ENCODE measurements at regions not wholly inside any gene's neighbourhood (a gene's known extent, or its start where the extent isn't known, plus 50 kb on each side); places are given as distances from the start of the nearest gene placed in this dataset.

- Histone ChIP-seq H3K9ac (ENCODE audit: insufficient read depth in 1 of 2, low read depth in 2 of 2, low read length in 2 of 2) (no peak overlapping the region), H3K4me3 (no peak overlapping the region), H3K9me3 (replicated peaks; ENCODE audit: control insufficient read depth, insufficient read depth, low read depth, low read length) (no peaks in the 10 kb centered on the region), H3K4me2 (ENCODE audit: insufficient read depth, low read length) (no peak overlapping the region), H3K9me1 (ENCODE audit: control insufficient read depth, insufficient read depth, low read length) (peaks cover 2% of the 10 kb centered on the region), H3K27me3 (ENCODE audit: control insufficient read depth in 2 of 2, insufficient read depth in 2 of 2, low read length in 2 of 2) (peaks cover 2 to 33% of the 10 kb centered on the region in 2 experiments; a peak in 3 of 5 replicates), H3K27ac (ENCODE audit: extremely low read depth, low read depth, low read length) (no peak overlapping the region), H2AFZ (ENCODE audit: low read depth, low read length) (no peak overlapping the region), H4K20me1 (replicated peaks; ENCODE audit: control insufficient read depth, insufficient read depth, low read length) (peaks cover 10% of the 10 kb centered on the region; the same call in 1 of the 2 replicates), H3K36me3 (ENCODE audit: control insufficient read depth, insufficient read depth, low read length) (no peaks in the 10 kb centered on the region), H3K4me1 (replicated peaks in 1 of 2; ENCODE audit: control insufficient read depth in 2 of 2, insufficient read depth in 2 of 2, low read length in 2 of 2) (no peaks in the 10 kb centered on the region), H3K79me2 (ENCODE audit: control insufficient read depth, insufficient read depth, low read length) (no peaks in the 10 kb centered on the region)
- ChIA-PET POLR2A (no interaction called here), CTCF (ENCODE audit: low intra/inter-chr PET ratio) (no interaction called here)
- TF ChIP-seq HOMEZ (CRISPR knock-in tag; IDR thresholded peaks at IDR 0.05) (no peak), RBM25 (IDR thresholded peaks at IDR 0.05; ENCODE audit: low read depth, low read length, severe bottlenecking) (peak; percentile 89)
- WGBS (ENCODE audit: insufficient coverage, low coverage, missing lambda C conversion rate), result 7% methylated on average over 4 of the region's 4 CpGs
- DNase-seq (ENCODE audit: extremely low read depth in 1 of 4, low spot score in 3 of 4), result no peak
- BruUV-seq (replicated peaks), result no TSS peak
- in situ Hi-C loops (cut with MboI), result loop anchor here (10.0 kb wide), 1 partner anchor 273 kb away; no protein-coding TSS in a partner anchor
- FAIRE-seq, result no peak
- ATAC-seq, result no peak
- intact Hi-C loops (cut with micrococcal nuclease), result loop anchor here (10.0 kb wide), 1 partner anchor 113 kb away; no protein-coding TSS in a partner anchor
Observed at GRCh38 chr17:73707358-73707757, 63.1 kb upstream of the SDK2 start.

GRCh38 chr17:73710095-73710592 lies 65.9 kb upstream of the SDK2 start:
- Histone ChIP-seq H3K27me3 (ENCODE audit: control insufficient read depth in 2 of 2, insufficient read depth in 2 of 2, low read length in 2 of 2) (peaks cover 0 to 26% of the 10 kb centered on the region in 2 experiments; a peak in 2 of 5 replicates), H3K79me2 (ENCODE audit: control insufficient read depth, insufficient read depth, low read length) (no peaks in the 10 kb centered on the region), H3K27ac (ENCODE audit: extremely low read depth, low read depth, low read length) (no peak overlapping the region), H3K9ac (ENCODE audit: insufficient read depth in 1 of 2, low read depth in 2 of 2, low read length in 2 of 2) (no peak overlapping the region), H3K4me3 (no peak overlapping the region), H3K9me1 (ENCODE audit: control insufficient read depth, insufficient read depth, low read length) (peaks cover under 1% of the 10 kb centered on the region), H4K20me1 (replicated peaks; ENCODE audit: control insufficient read depth, insufficient read depth, low read length) (peaks cover 15% of the 10 kb centered on the region; the same call in 1 of the 2 replicates), H3K36me3 (ENCODE audit: control insufficient read depth, insufficient read depth, low read length) (no peaks in the 10 kb centered on the region), H3K4me2 (ENCODE audit: insufficient read depth, low read length) (no peak overlapping the region), H3K9me3 (replicated peaks; ENCODE audit: control insufficient read depth, insufficient read depth, low read depth, low read length) (no peaks in the 10 kb centered on the region), H2AFZ (ENCODE audit: low read depth, low read length) (no peak overlapping the region), H3K4me1 (replicated peaks in 1 of 2; ENCODE audit: control insufficient read depth in 2 of 2, insufficient read depth in 2 of 2, low read length in 2 of 2) (no peaks in the 10 kb centered on the region)
- peak; percentile 70 to 84 (median 76) for DNase-seq (ENCODE audit: extremely low read depth in 1 of 4, low spot score in 3 of 4)
- ATAC-seq, result peak; percentile 87
- FAIRE-seq, result peak; percentile 82
- CTCF ChIA-PET (ENCODE audit: low intra/inter-chr PET ratio), result interaction anchor here (0.7 to 2.6 kb wide), 2 partner anchors 280 to 454 kb away, joined by 4 to 30 read pairs; no protein-coding TSS in a partner anchor
- 0% methylated on average over 14 of the region's 15 CpGs for WGBS (ENCODE audit: insufficient coverage, low coverage, missing lambda C conversion rate)
- in situ Hi-C loops (cut with MboI), result no loop called here
- POLR2A ChIA-PET, result interaction anchor here (0.8 to 1.4 kb wide), 2 partner anchors 19 to 280 kb away, joined by 4 to 6 read pairs; no protein-coding TSS in a partner anchor
- intact Hi-C loops (cut with micrococcal nuclease), result loop anchor here (1.0 kb wide), 1 partner anchor 281 kb away; no protein-coding TSS in a partner anchor
- BruUV-seq (replicated peaks), result no TSS peak
- no peak for TF ChIP-seq WHSC1 (IDR thresholded peaks at IDR 0.05; ENCODE audit: low read length)
- peak; percentile 75 to 88 (median 83) for TF ChIP-seq CTCF (IDR thresholded peaks at IDR 0.05 in 2 of 3, conservative IDR thresholded peaks at IDR 0.05 in 1 of 3; ENCODE audit: insufficient read depth in 2 of 3, low read depth in 1 of 3, low read length in 3 of 3)
- TF ChIP-seq OTX1 (CRISPR knock-in tag; IDR thresholded peaks at IDR 0.05), result no peak
- no peak for TF ChIP-seq SNIP1 (IDR thresholded peaks at IDR 0.05; ENCODE audit: low read depth)
- 0 out of 2 replicates have a peak, but pooled peaks have one; percentile 13 for TF ChIP-seq CC2D1A (IDR thresholded peaks at IDR 0.05)
- TF ChIP-seq YBX1 (IDR thresholded peaks at IDR 0.05), result no peak
